H9 (cell line): ENCODE measurements at regions not wholly inside any gene's neighbourhood (a gene's known extent, or its start where the extent isn't known, plus 50 kb on each side); places are given as distances from the start of the nearest gene placed in this dataset.

ENCODE experiments used
- DNase-seq: peaks from one replicate; pipeline ENCODE4 v3.0.0-alpha.2; 2017
- H2AFZ ChIP-seq: one replicate; pipeline ENCODE4 v1.6.1; 2013; ENCODE audit warnings: mild to moderate bottlenecking, low read length, control low read depth, moderate library complexity
- H2AK5ac ChIP-seq: 2 replicates; pipeline ENCODE4 v1.6.1; 2013; ENCODE audit warnings: low read length, control low read depth, mixed read lengths; ENCODE audit not compliant: insufficient read length
- H2BK120ac ChIP-seq: one replicate; pipeline ENCODE4 v1.6.1; 2013; ENCODE audit warnings: low read depth, mild to moderate bottlenecking, low read length, control low read depth, inconsistent platforms; ENCODE audit not compliant: poor library complexity, severe bottlenecking
- H2BK12ac ChIP-seq: 2 replicates; pipeline ENCODE4 v1.6.1; 2013; ENCODE audit warnings: low read length, control low read depth, mixed read lengths, low read depth; ENCODE audit not compliant: insufficient read length
- H2BK15ac ChIP-seq: 2 replicates; pipeline ENCODE4 v1.6.1; 2013; ENCODE audit warnings: low read depth, low read length, control low read depth
- H2BK20ac ChIP-seq: one replicate; pipeline ENCODE4 v1.6.1; 2013; ENCODE audit warnings: low read depth, mild to moderate bottlenecking, low read length, control low read depth, inconsistent platforms; ENCODE audit not compliant: poor library complexity, severe bottlenecking
- H2BK5ac ChIP-seq: 2 replicates; pipeline ENCODE4 v1.6.1; 2013; ENCODE audit warnings: low read length, control low read depth, mixed read lengths; ENCODE audit not compliant: insufficient read length
- H3K14ac ChIP-seq: 2 replicates; pipeline ENCODE4 v1.6.1; 2013; ENCODE audit warnings: low read length, control low read depth; ENCODE audit not compliant: insufficient read depth
- H3K18ac ChIP-seq: 2 replicates; pipeline ENCODE4 v1.6.1; 2013; ENCODE audit warnings: low read depth, mild to moderate bottlenecking, mixed read lengths, low read length, control low read depth; ENCODE audit not compliant: insufficient read length
- H3K23ac ChIP-seq: 2 replicates; pipeline ENCODE4 v1.6.1; 2013; ENCODE audit warnings: low read length, control low read depth, mixed read lengths, low read depth; ENCODE audit not compliant: insufficient read length
- H3K23me2 ChIP-seq: 2 replicates; pipeline ENCODE4 v1.6.1; 2013; ENCODE audit warnings: low read depth, mild to moderate bottlenecking, mixed read lengths, low read length, control low read depth; ENCODE audit not compliant: insufficient read length, poor library complexity, severe bottlenecking
- H3K27ac ChIP-seq: 2 replicates; pipeline ENCODE4 v1.5.1; 2013; ENCODE audit warnings: low read length, control low read depth, mixed read lengths, low read depth; ENCODE audit not compliant: insufficient read length
- H3K27me3 ChIP-seq: 2 replicates; pipeline ENCODE4 v1.6.1; 2013; ENCODE audit warnings: low read length, control low read depth, inconsistent platforms; ENCODE audit not compliant: insufficient read depth
- H3K4ac ChIP-seq: 2 replicates; pipeline ENCODE4 v1.6.1; 2013; ENCODE audit warnings: low read depth, mild to moderate bottlenecking, control low read depth, inconsistent platforms, low read length, moderate library complexity
- H3K4me1 ChIP-seq: 2 replicates; pipeline ENCODE4 v1.6.1; 2013; ENCODE audit warnings: low read length, control low read depth, inconsistent platforms; ENCODE audit not compliant: insufficient read depth
- H3K4me2 ChIP-seq: 2 replicates; pipeline ENCODE4 v1.6.1; 2013; ENCODE audit warnings: low read length, control low read depth, mixed read lengths; ENCODE audit not compliant: insufficient read length, insufficient read depth
- H3K56ac ChIP-seq: 2 replicates; pipeline ENCODE4 v1.6.1; 2013; ENCODE audit warnings: low read depth, mild to moderate bottlenecking, mixed read lengths, low read length, control low read depth; ENCODE audit not compliant: insufficient read length
- H3K79me1 ChIP-seq: 2 replicates; pipeline ENCODE4 v1.6.1; 2013; ENCODE audit warnings: low read depth, mild to moderate bottlenecking, moderate library complexity, low read length, control low read depth, inconsistent platforms; ENCODE audit not compliant: insufficient read depth, poor library complexity, severe bottlenecking
- H3K79me2 ChIP-seq: 2 replicates; pipeline ENCODE4 v1.6.1; 2013; ENCODE audit warnings: low read length, control low read depth, inconsistent platforms; ENCODE audit not compliant: insufficient read depth
- H3K9ac ChIP-seq: 2 replicates; pipeline ENCODE4 v1.6.1; 2013; ENCODE audit warnings: low read length, control low read depth, mixed read lengths; ENCODE audit not compliant: insufficient read length; ENCODE audit errors: extremely low read depth
- H3K9me3 ChIP-seq: one replicate; pipeline ENCODE4 v1.6.1; 2013; ENCODE audit warnings: low read depth, low read length, inconsistent platforms; ENCODE audit not compliant: control insufficient read depth
- H3T11ph ChIP-seq: one replicate; pipeline ENCODE4 v1.6.1; 2013; ENCODE audit warnings: mild to moderate bottlenecking, low read length, control low read depth, inconsistent platforms
- H4K20me1 ChIP-seq: one replicate; pipeline ENCODE4 v1.6.1; 2013; ENCODE audit not compliant: control insufficient read depth, insufficient read length, insufficient read depth
- H4K5ac ChIP-seq: 2 replicates; pipeline ENCODE4 v1.6.1; 2013; ENCODE audit warnings: low read depth, mild to moderate bottlenecking, mixed read lengths, low read length, control low read depth; ENCODE audit not compliant: insufficient read length
- H4K8ac ChIP-seq: replicated peaks from 2 replicates; pipeline ENCODE4 v1.6.1; 2013; ENCODE audit warnings: low read length, control low read depth, mixed read lengths, low read depth; ENCODE audit not compliant: insufficient read length
- H4K91ac ChIP-seq: 2 replicates; pipeline ENCODE4 v1.6.1; 2013; ENCODE audit warnings: low read depth, mild to moderate bottlenecking, moderate library complexity, mixed read lengths, low read length, control low read depth; ENCODE audit not compliant: insufficient read length
- H3K27ac Mint-ChIP-seq, 3 experiments: 2 replicates in 2 of 3; 3 replicates in 1 of 3; pipeline ENCODE4 v1.8.0; 2020 to 2021; ENCODE audit warnings: mixed read lengths in 3 of 3, mild to moderate bottlenecking in 1 of 3, moderate library complexity in 1 of 3
- H3K27me3 Mint-ChIP-seq: 2 replicates; pipeline ENCODE4 v1.8.0; 2021; ENCODE audit warnings: low read depth, mild to moderate bottlenecking, moderate library complexity, mixed read lengths
- H3K36me3 Mint-ChIP-seq, 3 experiments: 2 replicates in 2 of 3; 3 replicates in 1 of 3; pipeline ENCODE4 v1.8.0; 2020 to 2021; ENCODE audit warnings: low read depth in 3 of 3, mixed read lengths in 3 of 3; ENCODE audit not compliant: insufficient read depth in 1 of 3
- H3K4me1 Mint-ChIP-seq, 2 experiments: 2 replicates each; pipeline ENCODE4 v1.8.0; 2020; ENCODE audit warnings: mixed read lengths in 2 of 2
- H3K4me3 Mint-ChIP-seq, 2 experiments: 2 replicates in 1 of 2; 3 replicates in 1 of 2; pipeline ENCODE4 v1.8.0; 2020 to 2021; ENCODE audit warnings: mild to moderate bottlenecking in 2 of 2, mixed read lengths in 2 of 2, moderate library complexity in 1 of 2
- H3K9me3 Mint-ChIP-seq, 2 experiments: 2 replicates in 1 of 2; 3 replicates in 1 of 2; pipeline ENCODE4 v1.8.0; 2020; ENCODE audit warnings: mild to moderate bottlenecking in 2 of 2, mixed read lengths in 2 of 2, moderate library complexity in 1 of 2
- CTCF ChIP-seq: fragments of 200-600 bp; sonication (generic); conservative IDR thresholded peaks from 3 replicates; pipeline ENCODE4 v1.8.0; 2021; ENCODE audit warnings: antibody characterized with exemption, mild to moderate bottlenecking
- WGBS: extraction: QIAGEN DNeasy Blood & Tissue Kit; methylation state at CpG from one replicate; pipeline ENCODE4 v1.1.7; 2013; ENCODE audit warnings: missing lambda C conversion rate, low lambda C conversion rate, mixed read lengths; ENCODE audit not compliant: insufficient read length; ENCODE audit errors: extremely low coverage; 5-methylcytosine and 5-hydroxymethylcytosine counted together

GRCh38 chr17:72370819-72371218 lies 250.0 kb downstream of the SOX9 start:
- Histone ChIP-seq H3K9ac (no peak overlapping the region), H3K4me2 (no peak overlapping the region), H3K27ac (no peak overlapping the region), H3K79me1 (no peaks in the 10 kb centered on the region), H4K20me1 (no peaks in the 10 kb centered on the region), H3K14ac (no peak overlapping the region), H2BK20ac (no peak overlapping the region), H3T11ph (no peak overlapping the region), H2BK12ac (no peak overlapping the region), H3K56ac (no peak overlapping the region), H3K9me3 (no peaks in the 10 kb centered on the region), H4K8ac (no peak overlapping the region), H2BK5ac (no peak overlapping the region), H2AK5ac (no peak overlapping the region), H3K23ac (no peak overlapping the region), H3K27me3 (no peaks in the 10 kb centered on the region), H2AFZ (no peak overlapping the region), H2BK120ac (no peak overlapping the region), H3K18ac (no peak overlapping the region), H2BK15ac (no peak overlapping the region; the same call in 1 of the 2 replicates), H4K5ac (no peak overlapping the region), H3K4ac (no peak overlapping the region), H3K4me1 (peaks cover 2% of the 10 kb centered on the region; the same call in 1 of the 2 replicates), H3K79me2 (no peaks in the 10 kb centered on the region; the same call in 1 of the 2 replicates), H3K23me2 (no peaks in the 10 kb centered on the region), H4K91ac (no peak overlapping the region)
- DNase-seq = no peak
- Mint-ChIP-seq H3K27me3 (no peaks in the 10 kb centered on the region), H3K4me3 (no peak overlapping the region), H3K27ac (no peak overlapping the region), H3K4me1 (peaks cover 12 to 15% of the 10 kb centered on the region in 2 experiments), H3K36me3 (no peaks in the 10 kb centered on the region), H3K9me3 (no peaks in the 10 kb centered on the region; a peak in 1 of 5 replicates)
- TF ChIP-seq CTCF = no peak
- WGBS = no CpG with 5 or more reads among the region's 4 CpGs
